ENCODE measurements at regions not wholly inside any gene's neighbourhood (a gene's known extent, or its start where the extent isn't known, plus 50 kb on each side); places are given as distances from the start of the nearest gene placed in this dataset.

GRCh38 chr11:92342034-92342720, 117.6 kb downstream of the FAT3 start:
- no peak overlapping the region for H3K4me3 ChIP-seq (ENCODE audit: low read length in 2 of 2)
- no peak overlapping the region for H3K9ac ChIP-seq (ENCODE audit: low read depth in 1 of 2, low read length in 2 of 2)
- H3K27me3 ChIP-seq (ENCODE audit: control insufficient read depth in 2 of 2, insufficient read depth in 2 of 2, low read length in 2 of 2), result no peaks in the 10 kb centered on the region
- no peaks in the 10 kb centered on the region for H3K9me3 ChIP-seq (ENCODE audit: control insufficient read depth in 2 of 2, low read length in 2 of 2)
- H3K4me1 ChIP-seq (ENCODE audit: control insufficient read depth in 2 of 2, insufficient read depth in 2 of 2, low read length in 2 of 2), result no peaks in the 10 kb centered on the region
- no peak overlapping the region for H3K27ac ChIP-seq (ENCODE audit: low read depth in 2 of 2, low read length in 2 of 2)
- no peaks in the 10 kb centered on the region for H3K36me3 ChIP-seq (ENCODE audit: control insufficient read depth in 2 of 2, insufficient read depth in 2 of 2, low read length in 2 of 2)

GRCh38 chr11:92342886-92343285, 118.3 kb downstream of the FAT3 start:
- Histone ChIP-seq H3K36me3 (ENCODE audit: control insufficient read depth in 2 of 2, insufficient read depth in 2 of 2, low read length in 2 of 2) (no peaks in the 10 kb centered on the region), H3K27me3 (ENCODE audit: control insufficient read depth in 2 of 2, insufficient read depth in 2 of 2, low read length in 2 of 2) (no peaks in the 10 kb centered on the region), H3K27ac (ENCODE audit: low read depth in 2 of 2, low read length in 2 of 2) (no peak overlapping the region), H3K9ac (ENCODE audit: low read depth in 1 of 2, low read length in 2 of 2) (no peak overlapping the region), H3K4me3 (ENCODE audit: low read length in 2 of 2) (no peak overlapping the region), H3K9me3 (ENCODE audit: control insufficient read depth in 2 of 2, low read length in 2 of 2) (no peaks in the 10 kb centered on the region), H3K4me1 (ENCODE audit: control insufficient read depth in 2 of 2, insufficient read depth in 2 of 2, low read length in 2 of 2) (no peaks in the 10 kb centered on the region)

GRCh38 chr11:92346220-92346619, 121.6 kb downstream of the FAT3 start:
- H3K27me3 ChIP-seq (ENCODE audit: control insufficient read depth in 2 of 2, insufficient read depth in 2 of 2, low read length in 2 of 2), result no peaks in the 10 kb centered on the region
- no peak overlapping the region for H3K27ac ChIP-seq (ENCODE audit: low read depth in 2 of 2, low read length in 2 of 2)
- H3K4me1 ChIP-seq (ENCODE audit: control insufficient read depth in 2 of 2, insufficient read depth in 2 of 2, low read length in 2 of 2), result no peaks in the 10 kb centered on the region
- no peaks in the 10 kb centered on the region for H3K36me3 ChIP-seq (ENCODE audit: control insufficient read depth in 2 of 2, insufficient read depth in 2 of 2, low read length in 2 of 2)
- H3K4me3 ChIP-seq (ENCODE audit: low read length in 2 of 2), result no peak overlapping the region
- no peak overlapping the region for H3K9ac ChIP-seq (ENCODE audit: low read depth in 1 of 2, low read length in 2 of 2)
- no peaks in the 10 kb centered on the region for H3K9me3 ChIP-seq (ENCODE audit: control insufficient read depth in 2 of 2, low read length in 2 of 2)

- H3K9ac ChIP-seq (ENCODE audit: low read depth in 1 of 2, low read length in 2 of 2), result no peak overlapping the region
- H3K4me3 ChIP-seq (ENCODE audit: low read length in 2 of 2), result no peak overlapping the region
- H3K9me3 ChIP-seq (ENCODE audit: control insufficient read depth in 2 of 2, low read length in 2 of 2), result no peaks in the 10 kb centered on the region
- H3K27ac ChIP-seq (ENCODE audit: low read depth in 2 of 2, low read length in 2 of 2), result no peak overlapping the region
- no peaks in the 10 kb centered on the region for H3K27me3 ChIP-seq (ENCODE audit: control insufficient read depth in 2 of 2, insufficient read depth in 2 of 2, low read length in 2 of 2)
- H3K36me3 ChIP-seq (ENCODE audit: control insufficient read depth in 2 of 2, insufficient read depth in 2 of 2, low read length in 2 of 2), result no peaks in the 10 kb centered on the region
- H3K4me1 ChIP-seq (ENCODE audit: control insufficient read depth in 2 of 2, insufficient read depth in 2 of 2, low read length in 2 of 2), result no peaks in the 10 kb centered on the region
Measured at GRCh38 chr11:92347454-92347853, 122.8 kb downstream of the FAT3 start.

- no peaks in the 10 kb centered on the region for H3K36me3 ChIP-seq (ENCODE audit: control insufficient read depth in 2 of 2, insufficient read depth in 2 of 2, low read length in 2 of 2)
- no peak overlapping the region for H3K9ac ChIP-seq (ENCODE audit: low read depth in 1 of 2, low read length in 2 of 2)
- no peak overlapping the region for H3K27ac ChIP-seq (ENCODE audit: low read depth in 2 of 2, low read length in 2 of 2)
- no peak overlapping the region for H3K4me3 ChIP-seq (ENCODE audit: low read length in 2 of 2)
- H3K4me1 ChIP-seq (ENCODE audit: control insufficient read depth in 2 of 2, insufficient read depth in 2 of 2, low read length in 2 of 2), result no peaks in the 10 kb centered on the region
- H3K27me3 ChIP-seq (ENCODE audit: control insufficient read depth in 2 of 2, insufficient read depth in 2 of 2, low read length in 2 of 2), result no peaks in the 10 kb centered on the region
- no peaks in the 10 kb centered on the region for H3K9me3 ChIP-seq (ENCODE audit: control insufficient read depth in 2 of 2, low read length in 2 of 2)
Measured at GRCh38 chr11:92349486-92350156, 125.0 kb downstream of the FAT3 start.

GRCh38 chr11:92357344-92357743, 132.7 kb downstream of the FAT3 start:
- Histone ChIP-seq H3K4me1 (ENCODE audit: control insufficient read depth in 2 of 2, insufficient read depth in 2 of 2, low read length in 2 of 2) (no peaks in the 10 kb centered on the region), H3K9ac (ENCODE audit: low read depth in 1 of 2, low read length in 2 of 2) (no peak overlapping the region), H3K9me3 (ENCODE audit: control insufficient read depth in 2 of 2, low read length in 2 of 2) (no peaks in the 10 kb centered on the region), H3K36me3 (ENCODE audit: control insufficient read depth in 2 of 2, insufficient read depth in 2 of 2, low read length in 2 of 2) (no peaks in the 10 kb centered on the region), H3K4me3 (ENCODE audit: low read length in 2 of 2) (no peak overlapping the region), H3K27me3 (ENCODE audit: control insufficient read depth in 2 of 2, insufficient read depth in 2 of 2, low read length in 2 of 2) (no peaks in the 10 kb centered on the region), H3K27ac (ENCODE audit: low read depth in 2 of 2, low read length in 2 of 2) (no peak overlapping the region)

- no peak overlapping the region for H3K4me3 ChIP-seq (ENCODE audit: low read length in 2 of 2)
- no peaks in the 10 kb centered on the region for H3K36me3 ChIP-seq (ENCODE audit: control insufficient read depth in 2 of 2, insufficient read depth in 2 of 2, low read length in 2 of 2)
- no peak overlapping the region for H3K27ac ChIP-seq (ENCODE audit: low read depth in 2 of 2, low read length in 2 of 2)
- H3K9ac ChIP-seq (ENCODE audit: low read depth in 1 of 2, low read length in 2 of 2), result no peak overlapping the region
- H3K9me3 ChIP-seq (ENCODE audit: control insufficient read depth in 2 of 2, low read length in 2 of 2), result no peaks in the 10 kb centered on the region
- H3K4me1 ChIP-seq (ENCODE audit: control insufficient read depth in 2 of 2, insufficient read depth in 2 of 2, low read length in 2 of 2), result no peaks in the 10 kb centered on the region
- no peaks in the 10 kb centered on the region for H3K27me3 ChIP-seq (ENCODE audit: control insufficient read depth in 2 of 2, insufficient read depth in 2 of 2, low read length in 2 of 2)
Measured at GRCh38 chr11:92357841-92358240, 133.2 kb downstream of the FAT3 start.

- H3K36me3 ChIP-seq (ENCODE audit: control insufficient read depth in 2 of 2, insufficient read depth in 2 of 2, low read length in 2 of 2), result no peaks in the 10 kb centered on the region
- no peaks in the 10 kb centered on the region for H3K9me3 ChIP-seq (ENCODE audit: control insufficient read depth in 2 of 2, low read length in 2 of 2)
- H3K27me3 ChIP-seq (ENCODE audit: control insufficient read depth in 2 of 2, insufficient read depth in 2 of 2, low read length in 2 of 2), result no peaks in the 10 kb centered on the region
- no peak overlapping the region for H3K27ac ChIP-seq (ENCODE audit: low read depth in 2 of 2, low read length in 2 of 2)
- H3K4me3 ChIP-seq (ENCODE audit: low read length in 2 of 2), result no peak overlapping the region
- no peaks in the 10 kb centered on the region for H3K4me1 ChIP-seq (ENCODE audit: control insufficient read depth in 2 of 2, insufficient read depth in 2 of 2, low read length in 2 of 2)
- H3K9ac ChIP-seq (ENCODE audit: low read depth in 1 of 2, low read length in 2 of 2), result no peak overlapping the region
Measured at GRCh38 chr11:92361551-92361950, 136.9 kb downstream of the FAT3 start.

- H3K27me3 ChIP-seq (ENCODE audit: control insufficient read depth in 2 of 2, insufficient read depth in 2 of 2, low read length in 2 of 2), result no peaks in the 10 kb centered on the region
Measured at GRCh38 chr11:92362989-92363388, 138.4 kb downstream of the FAT3 start.

GRCh38 chr11:92364177-92364576, 139.6 kb downstream of the FAT3 start:
- Histone ChIP-seq H3K4me3 (ENCODE audit: low read length in 2 of 2) (no peak overlapping the region), H3K4me1 (ENCODE audit: control insufficient read depth in 2 of 2, insufficient read depth in 2 of 2, low read length in 2 of 2) (no peaks in the 10 kb centered on the region), H3K9me3 (ENCODE audit: control insufficient read depth in 2 of 2, low read length in 2 of 2) (no peaks in the 10 kb centered on the region), H3K27ac (ENCODE audit: low read depth in 2 of 2, low read length in 2 of 2) (no peak overlapping the region), H3K27me3 (ENCODE audit: control insufficient read depth in 2 of 2, insufficient read depth in 2 of 2, low read length in 2 of 2) (no peaks in the 10 kb centered on the region), H3K9ac (ENCODE audit: low read depth in 1 of 2, low read length in 2 of 2) (no peak overlapping the region), H3K36me3 (ENCODE audit: control insufficient read depth in 2 of 2, insufficient read depth in 2 of 2, low read length in 2 of 2) (no peaks in the 10 kb centered on the region)

More at GRCh38 chr11:92362989-92363388, 138.4 kb downstream of the FAT3 start:
- Histone ChIP-seq H3K9me3 (ENCODE audit: control insufficient read depth in 2 of 2, low read length in 2 of 2) (no peaks in the 10 kb centered on the region), H3K9ac (ENCODE audit: low read depth in 1 of 2, low read length in 2 of 2) (no peak overlapping the region), H3K36me3 (ENCODE audit: control insufficient read depth in 2 of 2, insufficient read depth in 2 of 2, low read length in 2 of 2) (no peaks in the 10 kb centered on the region), H3K4me1 (ENCODE audit: control insufficient read depth in 2 of 2, insufficient read depth in 2 of 2, low read length in 2 of 2) (no peaks in the 10 kb centered on the region), H3K27ac (ENCODE audit: low read depth in 2 of 2, low read length in 2 of 2) (no peak overlapping the region), H3K4me3 (ENCODE audit: low read length in 2 of 2) (no peak overlapping the region)
